ENCODE measurements at regions not wholly inside any gene's neighbourhood (a gene's known extent, or its start where the extent isn't known, plus 50 kb on each side); places are given as distances from the start of the nearest gene placed in this dataset.

GRCh38 chr7:45359776-45360175 lies 202.2 kb downstream of the RAMP3 start:
- H3K4me2 ChIP-seq (ENCODE audit: extremely low read depth, insufficient read depth, low read length), result no peak overlapping the region
- H4K20me1 ChIP-seq (ENCODE audit: control insufficient read depth, extremely low read depth, insufficient read depth, low read length), result no peaks in the 10 kb centered on the region
- DNase-seq (ENCODE audit: low read depth in 2 of 2), result no peak

GRCh38 chr7:45363669-45364068 lies 206.1 kb downstream of the RAMP3 start:
- TF ChIP-seq CTCF (conservative IDR thresholded peaks at IDR 0.05 in 1 of 2, IDR thresholded peaks at IDR 0.05 in 1 of 2; ENCODE audit: low read depth in 1 of 2, low read length in 2 of 2) (no peak), EZH2 (IDR thresholded peaks at IDR 0.05; ENCODE audit: low read length, missing control alignments) (no peak)
- no peak for DNase-seq (ENCODE audit: low read depth in 2 of 2)
- H3K9me3 ChIP-seq (ENCODE audit: control insufficient read depth, insufficient read depth, low read depth, low read length), result no peaks in the 10 kb centered on the region
- H3K4me2 ChIP-seq (ENCODE audit: extremely low read depth, insufficient read depth, low read length), result no peak overlapping the region
- no peaks in the 10 kb centered on the region for H3K36me3 ChIP-seq (ENCODE audit: control insufficient read depth, insufficient read depth, low read length)
- H3K4me3 ChIP-seq (replicated peaks in 1 of 4; ENCODE audit: control extremely low read depth in 1 of 4, insufficient read depth in 1 of 4, low read depth in 3 of 4, low read length in 4 of 4), result no peak overlapping the region
- H3K9ac ChIP-seq (ENCODE audit: insufficient read depth, low read length), result no peak overlapping the region
- no peak overlapping the region for H2AFZ ChIP-seq (ENCODE audit: low read length)
- no peaks in the 10 kb centered on the region for H3K4me1 ChIP-seq (ENCODE audit: control insufficient read depth, extremely low read depth, insufficient read depth, low read length)
- no peak overlapping the region for H3K27ac ChIP-seq (ENCODE audit: insufficient read depth, low read length)
- no peaks in the 10 kb centered on the region for H4K20me1 ChIP-seq (ENCODE audit: control insufficient read depth, extremely low read depth, insufficient read depth, low read length)
- peaks cover 4% of the 10 kb centered on the region for H3K27me3 ChIP-seq (ENCODE audit: control insufficient read depth, insufficient read depth, low read length)
- no peaks in the 10 kb centered on the region for H3K79me2 ChIP-seq (ENCODE audit: control insufficient read depth, insufficient read depth, low read length)

More at GRCh38 chr7:45359776-45360175, 202.2 kb downstream of the RAMP3 start:
- Histone ChIP-seq H3K4me3 (replicated peaks in 1 of 4; ENCODE audit: control extremely low read depth in 1 of 4, insufficient read depth in 1 of 4, low read depth in 3 of 4, low read length in 4 of 4) (no peak overlapping the region), H3K9ac (ENCODE audit: insufficient read depth, low read length) (no peak overlapping the region), H3K4me1 (ENCODE audit: control insufficient read depth, extremely low read depth, insufficient read depth, low read length) (no peaks in the 10 kb centered on the region), H3K27ac (ENCODE audit: insufficient read depth, low read length) (no peak overlapping the region), H3K27me3 (ENCODE audit: control insufficient read depth, insufficient read depth, low read length) (no peaks in the 10 kb centered on the region), H3K36me3 (ENCODE audit: control insufficient read depth, insufficient read depth, low read length) (no peaks in the 10 kb centered on the region), H2AFZ (ENCODE audit: low read length) (no peak overlapping the region), H3K9me3 (ENCODE audit: control insufficient read depth, insufficient read depth, low read depth, low read length) (no peaks in the 10 kb centered on the region), H3K79me2 (ENCODE audit: control insufficient read depth, insufficient read depth, low read length) (no peaks in the 10 kb centered on the region)
- TF ChIP-seq EZH2 (IDR thresholded peaks at IDR 0.05; ENCODE audit: low read length, missing control alignments), result no peak
- TF ChIP-seq CTCF (conservative IDR thresholded peaks at IDR 0.05 in 1 of 2, IDR thresholded peaks at IDR 0.05 in 1 of 2; ENCODE audit: low read depth in 1 of 2, low read length in 2 of 2), result no peak

- no peak for TF ChIP-seq EZH2 (IDR thresholded peaks at IDR 0.05; ENCODE audit: low read length, missing control alignments)
- no peak for TF ChIP-seq CTCF (conservative IDR thresholded peaks at IDR 0.05 in 1 of 2, IDR thresholded peaks at IDR 0.05 in 1 of 2; ENCODE audit: low read depth in 1 of 2, low read length in 2 of 2)
- no peak for DNase-seq (ENCODE audit: low read depth in 2 of 2)
These were observed 207.8 kb downstream of the RAMP3 start for GRCh38 chr7:45365341-45365740.

More at GRCh38 chr7:45365341-45365740, 207.8 kb downstream of the RAMP3 start:
- Histone ChIP-seq H3K4me2 (ENCODE audit: extremely low read depth, insufficient read depth, low read length) (no peak overlapping the region), H3K4me3 (replicated peaks in 1 of 4; ENCODE audit: control extremely low read depth in 1 of 4, insufficient read depth in 1 of 4, low read depth in 3 of 4, low read length in 4 of 4) (no peak overlapping the region), H3K36me3 (ENCODE audit: control insufficient read depth, insufficient read depth, low read length) (no peaks in the 10 kb centered on the region), H4K20me1 (ENCODE audit: control insufficient read depth, extremely low read depth, insufficient read depth, low read length) (no peaks in the 10 kb centered on the region), H3K27ac (ENCODE audit: insufficient read depth, low read length) (no peak overlapping the region), H3K27me3 (ENCODE audit: control insufficient read depth, insufficient read depth, low read length) (peaks cover 4% of the 10 kb centered on the region), H3K79me2 (ENCODE audit: control insufficient read depth, insufficient read depth, low read length) (no peaks in the 10 kb centered on the region), H2AFZ (ENCODE audit: low read length) (no peak overlapping the region), H3K4me1 (ENCODE audit: control insufficient read depth, extremely low read depth, insufficient read depth, low read length) (no peaks in the 10 kb centered on the region), H3K9me3 (ENCODE audit: control insufficient read depth, insufficient read depth, low read depth, low read length) (no peaks in the 10 kb centered on the region), H3K9ac (ENCODE audit: insufficient read depth, low read length) (no peak overlapping the region)

Measured in fibroblast of lung (primary cell).